GM18870 (cell line): ENCODE measurements at regions not wholly inside any gene's neighbourhood (a gene's known extent, or its start where the extent isn't known, plus 50 kb on each side); places are given as distances from the start of the nearest gene placed in this dataset.
"Not testable (repeated sequence)": the region's sequence is repeated elsewhere in the genome, so short reads cannot be mapped to it uniquely, and the experiment has no call there.

Experiments used
- ATAC-seq: cut with Tn5 transposase; IDR thresholded peaks from one replicate; pipeline ENCODE4 v1.9.1; 2021; ENCODE audit warnings: moderate library complexity; ENCODE audit not compliant: unreplicated experiment

DNA sequence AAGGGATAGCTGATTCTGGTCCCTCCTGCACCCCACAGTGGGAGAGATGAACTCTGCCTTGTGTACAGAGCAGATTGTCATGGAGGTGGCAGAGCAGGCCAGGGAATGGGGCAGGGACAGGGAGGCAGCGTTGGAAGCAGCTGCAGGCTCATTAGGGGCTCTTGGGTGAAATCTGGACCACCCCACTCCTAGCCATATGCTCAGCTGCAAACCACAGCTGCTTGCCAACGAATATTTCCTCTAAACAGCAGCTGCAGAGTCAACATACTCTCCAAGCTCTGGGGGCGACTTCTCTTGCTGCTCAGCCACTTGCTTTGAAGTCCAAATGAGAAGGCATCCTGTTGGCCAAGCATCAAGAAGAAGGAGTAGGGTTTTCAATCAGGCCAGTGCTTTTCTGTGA, 302.3 kb upstream of the AUTS2 start:
- ATAC-seq, result no peak

DNA sequence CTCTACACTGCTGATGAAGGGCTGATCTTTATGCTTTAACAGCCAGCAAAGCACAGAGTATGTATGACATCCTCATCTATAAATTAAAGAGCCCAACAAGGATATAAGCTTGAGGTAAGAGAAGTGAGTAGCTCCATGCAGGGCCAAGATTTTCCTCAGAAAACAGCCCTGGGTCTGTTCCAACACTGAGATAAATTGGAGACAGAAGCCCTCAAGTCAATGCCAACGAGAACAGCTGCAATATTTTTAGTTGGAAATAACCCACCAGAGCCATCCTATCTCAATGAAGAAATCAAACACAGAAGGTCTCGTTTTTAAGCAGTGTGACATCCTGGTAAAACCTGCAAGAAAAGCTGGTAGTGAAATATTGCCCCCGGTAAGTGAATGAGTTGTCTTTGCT, 297.0 kb upstream of the AUTS2 start:
- ATAC-seq, result no peak

DNA sequence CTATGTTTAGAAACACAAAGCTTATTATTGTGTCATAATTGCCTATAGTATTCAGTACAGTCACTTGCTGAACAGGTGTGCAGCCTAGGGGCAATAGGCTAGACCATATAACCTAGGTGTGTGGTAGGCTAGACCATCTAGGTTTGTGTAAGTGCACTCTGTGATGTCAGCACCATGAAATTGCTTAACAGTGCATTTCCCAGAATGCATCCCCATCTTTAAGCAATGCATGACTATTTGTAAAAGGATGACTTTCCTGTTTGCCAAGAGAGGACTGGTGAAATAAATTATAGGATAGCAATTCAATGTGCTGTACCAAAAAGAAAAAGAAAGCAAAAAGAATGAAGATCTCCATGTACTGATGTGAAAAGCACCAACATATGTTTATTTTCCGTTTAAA, 288.7 kb upstream of the AUTS2 start:
- no peak for ATAC-seq

DNA sequence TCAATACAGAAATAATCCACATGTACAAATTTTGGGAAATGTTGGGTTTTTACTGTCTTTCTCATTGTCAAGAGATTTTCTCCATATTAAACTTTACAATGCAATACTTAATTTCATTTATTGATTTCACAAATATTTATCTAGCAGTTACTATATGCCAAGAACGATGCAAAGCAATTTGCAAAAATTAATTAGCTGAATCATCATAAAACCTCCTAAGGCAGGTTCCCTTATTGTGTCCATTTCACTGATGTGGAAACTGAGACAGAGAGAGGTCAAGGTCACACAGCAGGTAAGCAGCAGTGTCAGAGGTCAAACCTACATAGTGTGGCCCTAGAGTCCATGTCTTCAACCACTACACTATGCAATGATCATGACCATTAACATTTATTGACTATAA, 286.8 kb upstream of the AUTS2 start:
- ATAC-seq, result no peak

DNA sequence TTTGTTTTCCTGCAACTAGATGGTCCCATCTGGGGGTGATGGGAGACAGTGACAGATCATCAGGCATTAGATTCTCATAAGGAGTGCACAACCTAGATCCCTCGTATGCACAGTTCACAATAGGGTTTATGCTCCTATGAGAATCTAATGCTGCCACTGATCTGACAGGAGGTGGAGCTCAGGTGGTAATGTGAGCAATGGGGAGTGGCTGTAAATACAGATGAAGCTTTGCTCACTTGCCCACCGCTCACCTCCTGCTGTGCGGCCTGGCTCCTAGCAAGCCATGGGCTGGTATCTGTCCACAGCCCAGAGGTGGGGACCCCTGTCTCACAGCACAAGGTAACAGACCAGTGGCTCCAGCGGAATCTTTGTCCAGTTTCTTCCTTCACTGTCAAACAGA, 284.4 kb upstream of the AUTS2 start:
- ATAC-seq, result not testable (repeated sequence)

DNA sequence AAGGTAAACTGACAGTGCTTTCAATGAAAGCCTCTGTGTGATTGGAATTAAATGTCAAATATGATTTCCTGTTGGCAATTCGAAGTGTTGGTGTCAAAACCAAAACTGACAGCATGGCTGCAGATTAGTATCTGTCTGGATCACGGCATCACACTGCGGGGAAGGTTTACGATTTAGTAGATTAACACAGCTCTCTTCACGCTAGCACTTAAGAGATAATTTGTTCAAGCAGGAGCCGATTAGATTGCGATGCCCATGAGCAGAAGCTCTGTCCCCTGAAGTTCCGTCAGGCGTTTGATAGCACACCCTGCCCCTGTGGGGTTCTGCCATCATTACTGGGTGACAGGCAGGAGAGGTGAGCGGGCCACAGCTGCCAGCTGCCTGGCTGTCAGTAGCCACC, 279.5 kb upstream of the AUTS2 start:
- ATAC-seq, result no peak

DNA sequence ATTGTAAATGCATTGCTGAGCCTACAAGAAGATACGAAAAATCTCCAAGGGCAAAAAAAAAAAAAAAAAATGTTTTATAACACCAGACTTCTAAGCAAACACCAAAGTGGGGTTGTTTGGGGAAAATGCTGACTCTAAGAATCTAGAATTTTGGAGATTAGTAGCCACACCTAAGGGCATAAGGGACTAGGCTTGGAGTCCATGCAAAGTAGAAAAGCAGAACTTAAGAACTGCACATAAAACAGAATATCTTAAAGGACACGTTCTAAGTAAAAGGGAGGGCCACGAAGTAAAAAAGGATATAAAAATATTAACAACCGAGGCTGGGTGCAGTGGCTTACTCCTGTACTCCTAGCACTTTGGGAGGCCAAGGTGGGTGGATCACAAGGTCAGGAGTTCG, 269.8 kb upstream of the AUTS2 start:
- no peak for ATAC-seq

DNA sequence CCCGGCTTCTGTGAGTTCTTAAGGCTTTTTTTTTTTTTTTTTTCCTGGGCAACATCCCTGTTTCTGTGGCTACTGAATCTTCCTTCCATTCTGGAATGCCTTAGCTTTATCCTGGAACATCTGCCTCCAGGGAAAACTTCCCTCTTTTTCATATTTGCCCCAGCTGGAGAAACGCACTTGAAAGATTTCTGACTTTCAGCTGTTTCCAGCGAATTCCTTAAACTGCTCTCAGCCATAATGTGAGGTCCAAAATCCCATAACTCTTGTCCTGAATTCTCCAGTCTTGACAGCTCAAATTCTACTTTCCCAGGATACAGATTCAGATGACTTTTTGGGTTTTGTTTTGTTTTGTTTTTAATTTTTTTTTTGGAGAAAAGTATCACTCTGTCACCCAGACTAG, 263.6 kb upstream of the AUTS2 start:
- ATAC-seq, result no peak

DNA sequence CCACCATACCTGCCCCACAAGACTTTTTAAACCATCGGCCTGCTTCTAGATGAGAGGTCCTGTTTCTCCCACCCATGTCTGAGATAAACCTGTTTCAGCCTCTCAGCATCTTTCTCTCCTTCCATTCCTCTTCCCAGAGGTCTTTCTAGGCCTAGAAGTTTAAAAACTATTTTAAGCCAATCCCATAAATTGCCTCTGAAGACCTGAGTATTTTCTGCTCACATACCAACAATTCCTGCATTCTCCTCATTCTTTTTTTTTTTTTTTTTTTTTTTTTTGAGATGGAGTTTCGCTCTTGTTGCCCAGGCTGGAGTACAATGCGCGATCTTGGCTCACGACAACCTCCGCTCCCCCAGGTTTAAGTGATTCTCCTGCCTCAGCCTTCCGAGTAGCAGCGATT, 262.9 kb upstream of the AUTS2 start:
- no peak for ATAC-seq

DNA sequence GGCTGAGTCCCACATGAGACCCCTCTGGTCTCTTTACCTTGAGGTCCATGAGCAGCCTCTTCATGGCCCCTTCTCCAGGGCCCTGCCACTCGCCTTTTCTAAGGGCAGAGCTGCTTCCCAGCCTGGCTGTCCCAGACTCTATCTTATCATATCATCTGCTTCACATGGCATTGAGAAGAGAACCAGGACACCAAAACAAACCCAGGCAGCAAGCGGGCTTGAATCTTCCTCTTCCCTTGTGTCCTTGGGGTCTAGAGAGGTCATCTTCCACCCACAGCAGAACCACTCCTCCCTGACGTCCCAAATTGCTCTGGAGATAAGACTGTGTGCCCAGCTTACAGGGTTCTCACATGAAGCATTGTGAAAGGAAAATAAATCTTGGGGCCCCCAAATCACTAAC, 261.3 kb upstream of the AUTS2 start:
- ATAC-seq, result no peak

DNA sequence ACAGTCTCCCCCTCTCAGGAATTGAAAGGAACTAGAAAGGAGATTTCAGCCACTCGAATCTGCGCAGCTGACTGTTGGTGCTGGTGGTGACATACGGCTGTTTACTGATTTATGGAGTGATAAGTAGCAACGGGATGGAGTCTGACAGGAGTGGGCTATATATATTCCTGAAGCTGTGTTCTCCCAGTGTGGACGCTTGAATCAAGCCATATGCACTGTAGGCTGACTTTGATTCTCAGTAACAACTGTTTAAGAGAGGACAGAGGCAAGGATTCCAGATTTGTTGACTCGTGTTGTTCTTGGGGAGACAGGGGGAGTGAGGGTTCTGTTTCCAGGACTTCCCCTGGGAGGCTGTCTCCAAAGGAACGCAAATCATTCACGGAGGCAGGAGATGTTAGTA, 260.1 kb upstream of the AUTS2 start:
- ATAC-seq, result no peak

DNA sequence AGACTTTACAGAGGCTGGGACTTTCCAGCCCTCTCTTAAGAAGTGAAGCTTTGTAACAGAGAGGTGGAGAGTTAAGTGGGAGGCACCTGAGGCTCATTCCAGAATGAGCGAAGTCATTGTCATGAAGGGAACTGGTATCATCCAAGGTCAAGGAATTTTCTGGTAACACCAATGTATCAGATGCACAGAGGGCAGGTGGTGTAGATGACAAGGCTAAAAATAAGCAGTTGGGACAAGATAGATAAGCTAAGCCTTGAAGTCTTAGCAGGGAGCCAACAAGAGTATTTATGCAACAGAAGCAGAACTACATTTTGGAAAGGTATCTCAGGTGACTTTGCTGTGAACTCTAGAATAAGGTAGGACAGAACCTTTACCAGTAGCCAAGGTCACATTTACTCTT, 257.0 kb upstream of the AUTS2 start:
- ATAC-seq, result no peak

DNA sequence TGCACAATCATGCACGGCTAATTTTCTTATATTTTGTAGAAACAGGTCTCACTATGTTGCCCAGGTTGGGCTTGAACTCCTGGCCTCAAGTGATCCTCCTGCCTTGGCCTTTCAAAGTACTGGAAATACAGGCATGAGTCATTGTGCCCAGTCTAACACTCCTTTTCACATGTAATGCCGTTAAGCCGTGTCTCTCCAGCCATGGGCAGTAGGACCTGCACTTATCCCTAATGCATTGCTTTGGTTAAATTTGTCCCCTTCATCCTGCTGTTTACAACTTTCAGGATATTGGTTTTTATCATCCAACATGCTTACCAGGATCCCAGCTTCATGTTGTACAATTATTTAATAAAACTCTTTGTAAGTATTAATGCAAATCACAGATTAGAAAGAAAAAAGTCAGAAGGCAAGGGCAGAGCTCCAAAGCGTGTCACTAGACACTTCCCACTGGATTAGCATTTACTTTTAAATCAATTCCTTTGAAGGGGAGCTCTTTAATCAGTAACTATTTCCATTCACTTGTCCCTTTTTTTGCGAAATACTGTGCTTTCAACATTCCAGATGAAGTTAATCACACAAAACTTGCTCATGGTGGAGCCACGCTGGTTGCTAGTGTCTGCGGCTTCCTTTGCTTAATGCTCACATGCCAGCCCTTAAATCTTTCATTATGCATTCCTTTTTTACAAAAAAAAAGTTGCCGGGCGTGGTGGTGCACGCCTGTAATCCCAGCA, 256.0 kb upstream of the AUTS2 start:
- ATAC-seq, result no peak

DNA sequence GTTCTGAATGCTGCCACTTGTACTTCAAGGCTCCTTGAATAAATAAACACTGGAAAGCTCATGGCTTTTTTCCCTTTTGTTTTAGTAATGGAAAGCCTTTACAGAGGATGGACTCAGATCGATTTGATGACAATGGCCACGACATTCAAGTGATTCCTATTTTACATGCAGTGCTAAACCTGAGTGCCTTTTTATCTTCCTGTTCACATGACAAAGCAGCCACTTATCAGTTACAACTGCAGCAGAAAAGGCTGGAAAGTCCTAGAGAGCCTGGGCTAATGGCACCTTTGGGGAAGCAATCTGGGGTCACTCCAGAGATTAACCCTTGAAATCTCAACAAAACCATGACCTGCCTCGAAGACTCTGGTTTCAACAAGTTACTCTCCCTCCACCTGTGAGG, 249.0 kb upstream of the AUTS2 start:
- ATAC-seq, result no peak

DNA sequence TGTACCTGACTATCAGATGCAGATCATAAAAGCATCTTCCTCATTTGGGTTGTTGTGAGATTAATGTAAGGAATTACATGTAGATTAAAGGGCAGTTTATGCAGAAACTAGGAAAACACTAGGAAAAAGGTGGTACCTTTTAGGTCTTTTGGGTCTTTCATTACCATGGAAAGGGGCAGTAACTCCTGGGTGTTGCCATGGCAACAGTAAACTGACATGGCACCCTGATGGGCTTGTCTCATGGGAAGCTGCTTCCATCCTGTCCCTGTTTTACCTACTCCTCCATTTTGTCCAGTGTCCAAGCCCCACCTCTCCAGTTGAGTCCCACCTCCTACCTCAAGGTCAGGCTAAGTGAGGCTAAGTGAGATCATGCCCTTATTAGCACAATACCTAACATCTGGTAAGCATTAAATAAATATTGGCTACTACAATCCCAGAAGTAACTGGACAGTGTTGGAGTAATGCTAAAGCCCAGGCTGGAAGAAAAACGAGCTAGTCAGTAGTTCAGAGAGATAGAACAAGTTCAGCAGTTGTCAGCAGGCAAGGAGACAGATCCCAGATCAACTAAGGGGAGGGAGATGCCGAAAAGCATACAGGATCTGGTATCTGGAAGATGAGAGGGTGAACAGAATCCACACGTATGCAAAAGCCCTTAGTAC, 240.0 kb upstream of the AUTS2 start:
- no peak for ATAC-seq

DNA sequence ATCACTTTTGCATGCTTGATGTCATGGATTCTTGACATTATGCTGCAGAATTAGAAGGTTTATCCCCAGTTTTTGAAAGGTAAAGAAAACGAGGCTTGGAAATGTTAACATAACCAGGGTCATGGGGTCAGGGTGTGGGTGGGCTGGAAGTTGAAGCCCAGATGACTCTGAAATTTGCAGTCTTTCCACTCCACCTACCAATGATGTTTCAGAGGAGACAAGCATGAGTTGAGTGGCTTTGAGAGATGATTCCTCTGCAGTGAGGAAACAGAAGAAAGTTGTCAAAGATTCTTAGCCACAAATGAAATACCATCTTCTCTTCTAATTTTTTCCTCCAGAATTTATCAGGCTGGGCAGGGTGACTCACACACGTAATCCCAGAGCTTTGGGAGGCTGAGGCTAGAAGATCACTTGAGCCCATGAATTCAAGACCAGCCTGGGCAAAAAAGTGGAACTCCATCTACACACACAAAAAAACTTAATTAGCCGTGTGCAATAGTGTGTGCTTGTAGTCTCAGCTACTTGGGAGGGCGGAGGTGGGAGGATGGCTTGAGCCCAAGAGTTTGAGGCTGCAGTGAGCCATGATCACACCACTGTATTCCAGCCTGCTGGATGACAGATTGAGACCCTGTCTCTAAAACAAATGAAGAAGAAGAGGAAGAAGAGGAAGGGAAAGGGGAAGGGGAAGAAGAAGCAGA, 239.1 kb upstream of the AUTS2 start:
- ATAC-seq, result no peak

DNA sequence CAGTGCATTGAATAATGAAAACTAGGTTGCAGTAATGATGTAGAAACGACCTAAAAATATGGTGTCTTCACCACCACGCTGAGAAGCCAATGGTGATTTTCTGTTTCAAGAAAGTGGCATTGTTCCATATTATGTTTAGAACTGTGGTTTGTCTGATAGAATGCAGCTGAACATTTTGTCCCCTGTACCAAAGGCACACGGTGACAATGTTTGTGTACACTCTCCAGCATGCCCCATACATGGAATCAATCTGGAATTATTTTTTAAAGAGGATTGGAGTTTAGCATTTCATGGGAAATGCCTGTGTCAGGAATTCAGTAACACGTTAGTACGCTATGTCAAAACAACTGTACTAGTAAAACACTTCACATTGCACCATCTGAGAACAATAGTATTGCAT, 237.4 kb upstream of the AUTS2 start:
- ATAC-seq, result no peak

DNA sequence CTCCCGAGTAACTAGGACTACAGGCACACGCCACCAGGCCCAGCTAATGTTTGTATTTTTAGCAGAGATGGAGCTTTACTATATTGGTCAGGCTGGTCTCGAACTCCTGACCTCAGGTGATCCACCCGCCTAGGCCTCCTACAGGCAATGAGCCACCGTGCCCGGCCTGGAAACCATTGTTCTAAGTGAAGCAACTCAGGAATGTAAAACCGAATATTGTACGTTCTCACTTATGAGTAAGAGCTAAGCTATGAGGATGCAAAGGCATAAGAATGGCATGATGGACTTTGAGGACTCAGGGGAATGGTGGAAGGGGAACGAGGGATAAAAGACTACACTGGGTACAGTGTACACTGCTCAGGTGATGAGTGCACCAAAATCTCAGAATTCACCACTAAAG, 235.1 kb upstream of the AUTS2 start:
- no peak for ATAC-seq

DNA sequence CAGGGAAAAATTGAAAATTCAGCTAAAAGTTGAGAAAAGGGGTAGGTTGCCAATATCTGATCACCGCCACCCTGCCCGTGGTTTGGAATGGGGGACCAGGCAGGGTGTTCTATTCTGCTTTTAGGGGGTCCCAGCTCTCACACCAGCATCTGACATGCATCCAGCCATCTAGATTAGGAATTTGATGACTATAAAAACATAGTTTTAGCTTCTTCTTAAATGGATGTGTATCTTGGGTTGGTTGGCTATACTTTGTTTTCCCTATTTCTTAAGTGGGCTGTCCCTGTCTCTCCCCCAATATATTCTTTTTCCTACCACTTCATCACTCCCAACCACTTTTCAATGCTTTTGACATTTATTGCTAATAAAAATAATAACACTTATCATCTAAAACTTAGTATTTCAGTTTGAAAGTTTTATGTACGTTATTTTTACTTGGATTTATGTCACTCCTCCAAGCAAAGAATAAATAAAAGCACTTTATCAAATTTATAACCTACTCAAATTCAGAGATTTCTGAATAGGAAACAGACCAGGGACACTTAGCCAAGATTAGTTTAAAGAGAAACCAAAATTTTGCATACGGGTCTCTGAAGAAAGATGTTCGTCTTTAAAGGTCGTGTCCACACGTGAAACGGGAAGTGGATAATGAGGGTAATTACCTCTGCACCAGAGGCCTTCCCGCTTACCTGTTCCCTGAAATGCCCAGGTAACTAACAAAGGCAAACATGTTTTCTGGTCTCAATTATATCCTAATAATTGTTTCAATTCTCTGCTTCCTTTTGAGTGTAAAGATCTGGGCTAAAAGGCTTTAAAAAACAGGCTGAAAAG, 233.2 kb upstream of the AUTS2 start:
- no peak for ATAC-seq

DNA sequence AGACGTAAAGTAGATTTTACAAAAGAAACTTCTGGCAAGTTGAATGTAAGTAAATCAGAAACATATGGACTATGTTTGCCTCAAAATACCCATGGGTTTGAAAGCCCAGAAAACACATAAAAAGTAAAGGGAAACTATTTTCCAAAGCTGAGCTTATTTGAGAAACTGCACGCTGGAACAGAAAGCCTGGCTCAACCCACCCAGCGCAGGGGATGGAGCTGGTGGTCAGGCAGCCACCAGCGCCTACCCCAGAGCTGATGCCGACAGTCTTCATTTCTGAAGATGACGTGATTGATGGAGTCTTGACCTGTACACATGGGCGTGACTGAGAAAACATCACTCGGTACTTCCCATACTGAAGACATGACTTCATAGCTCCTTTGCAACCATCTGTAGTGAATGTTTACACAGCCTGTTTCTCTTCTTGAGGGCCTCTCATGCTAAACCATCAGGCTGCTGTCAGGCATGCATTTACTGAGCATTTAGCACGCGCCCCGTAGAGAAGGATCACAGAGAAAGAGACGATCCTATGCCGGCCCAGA, 232.6 kb upstream of the AUTS2 start:
- no peak for ATAC-seq

DNA sequence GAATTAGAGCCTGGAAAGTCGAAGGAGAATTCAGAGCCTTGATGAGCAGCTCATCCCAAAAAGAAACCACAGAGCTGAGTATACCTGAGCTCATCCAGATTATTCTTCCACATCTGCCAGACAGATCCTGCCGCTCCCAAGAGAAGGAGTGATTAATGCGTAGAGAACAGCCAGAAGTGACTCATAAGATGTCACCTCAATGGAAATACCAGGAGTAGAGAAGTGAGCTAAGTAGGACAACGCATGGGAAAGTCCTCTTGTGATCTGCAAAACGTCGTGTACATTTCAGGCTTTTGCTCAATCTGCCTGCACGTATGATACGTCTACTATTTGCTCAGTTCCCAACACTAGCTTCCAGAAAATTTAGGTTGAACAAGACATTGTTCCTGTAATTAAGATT, 230.5 kb upstream of the AUTS2 start:
- no peak for ATAC-seq
